A549 (cell line): ENCODE measurements at regions not wholly inside any gene's neighbourhood (a gene's known extent, or its start where the extent isn't known, plus 50 kb on each side); places are given as distances from the start of the nearest gene placed in this dataset.

Experiments used
- MAFK ChIP-seq: fragments of 450-650 bp; IDR thresholded peaks from 2 replicates; pipeline ENCODE4 v1.6.1; 2014; ENCODE audit not compliant: partially characterized antibody
- REST ChIP-seq: fragments of 200-600 bp; sonication (generic); IDR thresholded peaks from 2 replicates; pipeline ENCODE4 v1.6.1; 2016; ENCODE audit warnings: antibody characterized with exemption, mild to moderate bottlenecking, moderate library complexity

GRCh38 chr1:88560621-88561020 is 123.5 kb upstream of the PKN2 start:
- peak; percentile 19 for TF ChIP-seq MAFK
- no peak for TF ChIP-seq REST
